Smooth muscle cell (in vitro differentiated cells): ENCODE measurements at regions not wholly inside any gene's neighbourhood (a gene's known extent, or its start where the extent isn't known, plus 50 kb on each side); places are given as distances from the start of the nearest gene placed in this dataset.

Experiments used
- DNase-seq: peaks from one replicate; lab custom pipeline; 2025; ENCODE audit not compliant: unreplicated experiment; lab: John Stamatoyannopoulos, UW
- H2AFZ ChIP-seq: fragments of 200-600 bp; sonication (generic); 2 replicates; pipeline ENCODE4 v1.6.0; 2016; ENCODE audit warnings: antibody characterized with exemption, low read depth, mild to moderate bottlenecking
- H3F3A ChIP-seq: fragments of 200-600 bp; sonication (generic); 2 replicates; pipeline ENCODE4 v1.6.0; 2017; ENCODE audit warnings: antibody characterized with exemption, low read depth
- H3K27ac ChIP-seq: fragments of 200-600 bp; sonication (generic); 2 replicates; pipeline ENCODE4 v1.5.1; 2016; ENCODE audit warnings: low read depth, mild to moderate bottlenecking
- H3K27me3 ChIP-seq: fragments of 200-600 bp; sonication (generic); 2 replicates; pipeline ENCODE4 v1.6.1; 2016; ENCODE audit warnings: low read depth, mild to moderate bottlenecking
- H3K36me3 ChIP-seq: fragments of 200-600 bp; sonication (generic); 2 replicates; pipeline ENCODE4 v1.5.1; 2016; ENCODE audit warnings: low read depth
- H3K4me1 ChIP-seq: fragments of 200-600 bp; sonication (generic); 2 replicates; pipeline ENCODE4 v1.5.1; 2016; ENCODE audit warnings: low read depth
- H3K4me2 ChIP-seq: fragments of 200-600 bp; sonication (generic); 2 replicates; pipeline ENCODE4 v1.6.0; 2016; ENCODE audit warnings: mild to moderate bottlenecking
- H3K4me3 ChIP-seq: fragments of 200-600 bp; sonication (generic); 2 replicates; pipeline ENCODE4 v1.5.1; 2016; ENCODE audit warnings: mild to moderate bottlenecking
- H3K79me2 ChIP-seq: fragments of 200-600 bp; sonication (generic); 2 replicates; pipeline ENCODE4 v1.6.0; 2016; ENCODE audit warnings: low read depth, mild to moderate bottlenecking
- H3K9ac ChIP-seq: fragments of 200-600 bp; sonication (generic); 2 replicates; pipeline ENCODE4 v1.6.0; 2016; ENCODE audit warnings: low read depth
- H3K9me3 ChIP-seq: fragments of 200-600 bp; sonication (generic); replicated peaks from 2 replicates; pipeline ENCODE4 v1.5.1; 2016; ENCODE audit warnings: low read depth
- H4K20me1 ChIP-seq: fragments of 200-600 bp; sonication (generic); 2 replicates; pipeline ENCODE4 v1.6.0; 2016; ENCODE audit warnings: low read depth
- WGBS: methylation state at CpG from one replicate; pipeline ENCODE4 v1.1.7; 2016; ENCODE audit warnings: low lambda C conversion rate; 5-methylcytosine and 5-hydroxymethylcytosine counted together
- TF ChIP-seq, protein P1 (sequence below): fragments of 200-600 bp; sonication (generic); IDR thresholded peaks from 2 replicates; pipeline ENCODE4 v1.5.1; 2017; ENCODE audit warnings: borderline replicate concordance, mild to moderate bottlenecking, antibody characterized with exemption; ENCODE audit not compliant: insufficient read depth, poor library complexity, severe bottlenecking

DNA sequence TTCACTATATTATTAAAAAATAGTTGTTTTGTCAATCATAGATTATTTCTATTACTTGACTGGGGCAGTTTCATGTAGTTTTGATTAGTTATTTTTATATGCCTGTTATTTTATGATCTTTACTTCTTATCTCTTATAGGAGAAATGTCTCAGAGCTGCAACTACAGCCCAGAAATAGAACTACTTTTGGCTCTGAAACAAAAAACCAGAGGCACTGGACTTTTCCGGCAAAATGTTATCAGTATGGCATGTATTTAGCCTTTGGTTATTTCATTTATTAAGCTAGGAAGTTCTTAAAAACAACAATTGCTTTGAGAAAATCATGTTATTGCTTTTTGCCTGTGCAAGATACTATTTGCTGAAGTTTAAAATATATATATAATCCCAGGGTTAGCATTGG is 566.5 kb downstream of the ANKRD50 start:
- Histone ChIP-seq H3F3A (no peaks in the 10 kb centered on the region), H3K36me3 (no peaks in the 10 kb centered on the region), H3K4me1 (no peaks in the 10 kb centered on the region), H3K27me3 (no peaks in the 10 kb centered on the region), H2AFZ (peak overlapping the region; percentile 32), H3K27ac (no peak overlapping the region), H3K9ac (no peak overlapping the region), H3K9me3 (no peaks in the 10 kb centered on the region), H3K4me2 (no peak overlapping the region), H4K20me1 (no peaks in the 10 kb centered on the region), H3K79me2 (no peaks in the 10 kb centered on the region), H3K4me3 (no peak overlapping the region)
- WGBS: 75% methylated on average over 1 of the region's 1 CpG
- TF ChIP-seq, protein P1, sequence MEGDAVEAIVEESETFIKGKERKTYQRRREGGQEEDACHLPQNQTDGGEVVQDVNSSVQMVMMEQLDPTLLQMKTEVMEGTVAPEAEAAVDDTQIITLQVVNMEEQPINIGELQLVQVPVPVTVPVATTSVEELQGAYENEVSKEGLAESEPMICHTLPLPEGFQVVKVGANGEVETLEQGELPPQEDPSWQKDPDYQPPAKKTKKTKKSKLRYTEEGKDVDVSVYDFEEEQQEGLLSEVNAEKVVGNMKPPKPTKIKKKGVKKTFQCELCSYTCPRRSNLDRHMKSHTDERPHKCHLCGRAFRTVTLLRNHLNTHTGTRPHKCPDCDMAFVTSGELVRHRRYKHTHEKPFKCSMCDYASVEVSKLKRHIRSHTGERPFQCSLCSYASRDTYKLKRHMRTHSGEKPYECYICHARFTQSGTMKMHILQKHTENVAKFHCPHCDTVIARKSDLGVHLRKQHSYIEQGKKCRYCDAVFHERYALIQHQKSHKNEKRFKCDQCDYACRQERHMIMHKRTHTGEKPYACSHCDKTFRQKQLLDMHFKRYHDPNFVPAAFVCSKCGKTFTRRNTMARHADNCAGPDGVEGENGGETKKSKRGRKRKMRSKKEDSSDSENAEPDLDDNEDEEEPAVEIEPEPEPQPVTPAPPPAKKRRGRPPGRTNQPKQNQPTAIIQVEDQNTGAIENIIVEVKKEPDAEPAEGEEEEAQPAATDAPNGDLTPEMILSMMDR: no peak
- no peak for DNase-seq

DNA sequence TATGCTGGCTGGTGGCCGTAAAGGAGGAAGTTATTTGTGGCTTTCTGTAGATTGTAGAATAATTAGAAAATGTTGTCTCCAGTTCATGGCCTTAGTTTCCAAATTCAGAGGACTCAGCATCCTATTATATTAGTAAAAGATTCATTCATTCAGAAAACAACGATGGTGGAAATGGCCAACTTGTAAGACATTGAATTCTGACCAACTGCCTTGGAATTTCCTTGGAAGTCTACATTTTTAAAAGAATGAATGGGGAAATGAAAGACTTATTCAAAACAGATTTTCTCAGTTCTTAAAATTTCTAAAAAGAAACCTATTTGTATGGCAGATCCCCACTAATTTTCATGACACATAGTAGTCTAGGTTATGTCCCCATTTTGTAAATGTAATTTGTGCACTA is 561.5 kb downstream of the ANKRD50 start:
- Histone ChIP-seq H3K36me3 (no peaks in the 10 kb centered on the region), H3K4me3 (no peak overlapping the region), H3F3A (no peaks in the 10 kb centered on the region), H3K27me3 (no peaks in the 10 kb centered on the region), H3K4me1 (no peaks in the 10 kb centered on the region), H3K79me2 (no peaks in the 10 kb centered on the region), H2AFZ (no peak overlapping the region), H3K27ac (no peak overlapping the region), H3K4me2 (no peak overlapping the region), H3K9ac (no peak overlapping the region), H3K9me3 (no peaks in the 10 kb centered on the region), H4K20me1 (no peaks in the 10 kb centered on the region)
- DNase-seq: no peak
- WGBS: 91% methylated on average over 2 of the region's 2 CpGs
- TF ChIP-seq, protein P1: no peak

DNA sequence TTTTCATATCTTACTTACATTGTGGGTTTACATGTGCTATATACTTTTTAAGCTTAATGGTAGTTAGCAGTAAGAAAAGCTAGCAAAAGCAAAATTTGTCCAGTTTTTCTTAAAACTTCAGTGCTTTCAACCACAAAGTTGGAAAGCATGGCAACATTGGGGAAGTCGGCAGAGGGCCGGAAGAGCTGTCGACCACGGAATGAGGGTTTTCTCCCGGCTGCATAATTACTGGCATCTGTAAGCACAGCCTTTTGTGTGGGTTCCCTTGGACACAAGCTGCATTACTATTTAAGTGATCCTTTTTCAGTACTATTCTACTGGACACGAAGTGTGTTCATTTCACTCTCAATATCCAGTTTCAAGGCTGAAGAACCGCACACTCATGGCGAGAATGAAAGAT is 560.4 kb downstream of the ANKRD50 start:
- H3F3A ChIP-seq: no peaks in the 10 kb centered on the region
- no peaks in the 10 kb centered on the region for H3K36me3 ChIP-seq
- H3K9me3 ChIP-seq: no peaks in the 10 kb centered on the region
- no peak overlapping the region for H3K4me2 ChIP-seq
- DNase-seq: no peak
- H3K27ac ChIP-seq: no peak overlapping the region
- H4K20me1 ChIP-seq: no peaks in the 10 kb centered on the region
- H3K4me1 ChIP-seq: no peaks in the 10 kb centered on the region
- 84% methylated on average over 8 of the region's 8 CpGs for WGBS
- no peak overlapping the region for H3K9ac ChIP-seq
- no peaks in the 10 kb centered on the region for H3K79me2 ChIP-seq
- no peaks in the 10 kb centered on the region for H3K27me3 ChIP-seq
- TF ChIP-seq, protein P1: no peak
- H3K4me3 ChIP-seq: no peak overlapping the region
- H2AFZ ChIP-seq: no peak overlapping the region

DNA sequence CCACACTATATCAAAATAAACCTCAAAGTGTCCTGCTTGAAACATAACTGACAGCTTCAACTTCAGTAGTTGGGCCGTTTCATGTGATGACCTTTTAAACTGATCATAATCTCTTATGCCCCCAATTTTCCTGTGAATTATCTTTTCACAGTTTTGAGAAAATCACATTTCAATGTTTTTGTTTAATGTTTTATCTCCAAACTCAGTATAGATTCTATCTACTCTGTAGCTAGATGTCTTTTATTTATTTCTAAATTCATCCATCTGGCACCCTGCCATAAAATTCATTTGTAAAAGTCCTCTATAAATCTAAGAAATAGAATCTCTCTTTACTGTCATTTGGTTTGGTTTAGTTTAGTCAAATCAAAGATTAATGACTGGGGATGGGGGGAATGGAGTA is 557.3 kb downstream of the ANKRD50 start:
- H3K36me3 ChIP-seq: no peaks in the 10 kb centered on the region
- no peak overlapping the region for H3K4me2 ChIP-seq
- TF ChIP-seq, protein P1: no peak
- WGBS: 92% methylated on average over 1 of the region's 1 CpG
- no peaks in the 10 kb centered on the region for H3F3A ChIP-seq
- no peaks in the 10 kb centered on the region for H4K20me1 ChIP-seq
- no peaks in the 10 kb centered on the region for H3K27me3 ChIP-seq
- no peak for DNase-seq
- no peaks in the 10 kb centered on the region for H3K79me2 ChIP-seq
- no peaks in the 10 kb centered on the region for H3K4me1 ChIP-seq
- H2AFZ ChIP-seq: no peak overlapping the region
- no peak overlapping the region for H3K4me3 ChIP-seq
- H3K9me3 ChIP-seq: no peaks in the 10 kb centered on the region
- no peak overlapping the region for H3K27ac ChIP-seq
- H3K9ac ChIP-seq: no peak overlapping the region
